Vagina (tissue), 2 donors: ENCODE measurements at regions not wholly inside any gene's neighbourhood (a gene's known extent, or its start where the extent isn't known, plus 50 kb on each side); places are given as distances from the start of the nearest gene placed in this dataset.

Experiments
- DNase-seq, 2 donors: peaks; one replicate each; pipeline ENCODE4 v3.0.0-alpha.2; 2017; ENCODE audit errors: extremely low spot score in 2 of 2
- H3K27ac ChIP-seq: fragments of 200-600 bp; sonication (generic); one replicate; pipeline ENCODE4 v1.5.1; 2019
- H3K27me3 ChIP-seq: fragments of 200-600 bp; sonication (generic); one replicate; pipeline ENCODE4 v1.5.1; 2019
- H3K36me3 ChIP-seq, 2 donors: fragments of 200-600 bp; sonication (generic); one replicate each; pipeline ENCODE4 v1.5.1; 2017 to 2019
- H3K4me1 ChIP-seq: fragments of 200-600 bp; sonication (generic); one replicate; pipeline ENCODE4 v1.5.1; 2019
- H3K4me3 ChIP-seq, 2 donors: fragments of 200-600 bp; sonication (generic); 1 replicate in 1 of 2; 2 replicates in 1 of 2; pipeline ENCODE4 v1.5.1; 2016 to 2019
- H3K9me3 ChIP-seq: fragments of 200-600 bp; sonication (generic); one replicate; pipeline ENCODE4 v1.5.1; 2019
- POLR2A ChIP-seq, 2 donors: fragments of 450-650 bp; IDR thresholded peaks; one replicate each; pipeline ENCODE4 v1.6.1; 2017; ENCODE audit warnings: antibody characterized with exemption in 2 of 2, mild to moderate bottlenecking in 2 of 2, moderate library complexity in 2 of 2
- POLR2AphosphoS5 ChIP-seq, 2 donors: sonication (generic); formaldehyde crosslinking; IDR thresholded peaks; one replicate each; pipeline ENCODE4 v1.9.0; 2017; ENCODE audit warnings: antibody characterized with exemption in 2 of 2, mild to moderate bottlenecking in 2 of 2, low read depth in 1 of 2; ENCODE audit not compliant: insufficient read depth in 1 of 2
- intact Hi-C: fragments of 100-400 bp; cut with DNase I; formaldehyde crosslinking; loops from one replicate; pipeline ENCODE4 v1.15.1; 2023
- TF ChIP-seq, protein P1 (sequence below), 3 experiments: fragments of 450-650 bp in 2 of 3; fragments of 200-600 bp in 1 of 3; sonication (generic) in 1 of 3; IDR thresholded peaks; one replicate each; pipeline ENCODE4 v1.5.1; 2017 to 2019; ENCODE audit warnings: antibody characterized with exemption in 3 of 3, mild to moderate bottlenecking in 2 of 3, moderate library complexity in 2 of 3

DNA sequence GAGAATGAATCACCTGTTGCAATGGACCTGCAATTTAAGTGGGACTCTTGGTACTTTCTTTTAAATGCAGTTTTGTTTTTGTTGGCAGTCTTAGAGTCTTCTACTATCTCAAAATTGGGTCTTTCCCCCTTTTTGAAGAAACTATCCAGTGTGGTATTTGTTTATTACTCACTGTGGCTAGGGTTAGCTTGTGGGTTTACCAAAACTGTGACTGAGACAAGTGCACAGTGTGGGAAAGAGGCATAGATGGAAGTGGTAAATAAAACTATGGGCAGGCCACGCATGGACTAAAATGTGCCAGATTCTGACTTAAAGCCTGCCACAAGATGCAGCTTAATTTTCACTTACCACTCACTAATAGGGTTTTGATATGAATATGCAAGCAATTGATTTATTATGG, 1441.7 kb downstream of the PLA2G4A start:
- Histone ChIP-seq H3K4me1 (no peaks in the 10 kb centered on the region), H3K27me3 (no peaks in the 10 kb centered on the region), H3K4me3 (no peak overlapping the region), H3K36me3 (no peaks in the 10 kb centered on the region), H3K9me3 (no peaks in the 10 kb centered on the region), H3K27ac (no peak overlapping the region)
- TF ChIP-seq, protein P1, sequence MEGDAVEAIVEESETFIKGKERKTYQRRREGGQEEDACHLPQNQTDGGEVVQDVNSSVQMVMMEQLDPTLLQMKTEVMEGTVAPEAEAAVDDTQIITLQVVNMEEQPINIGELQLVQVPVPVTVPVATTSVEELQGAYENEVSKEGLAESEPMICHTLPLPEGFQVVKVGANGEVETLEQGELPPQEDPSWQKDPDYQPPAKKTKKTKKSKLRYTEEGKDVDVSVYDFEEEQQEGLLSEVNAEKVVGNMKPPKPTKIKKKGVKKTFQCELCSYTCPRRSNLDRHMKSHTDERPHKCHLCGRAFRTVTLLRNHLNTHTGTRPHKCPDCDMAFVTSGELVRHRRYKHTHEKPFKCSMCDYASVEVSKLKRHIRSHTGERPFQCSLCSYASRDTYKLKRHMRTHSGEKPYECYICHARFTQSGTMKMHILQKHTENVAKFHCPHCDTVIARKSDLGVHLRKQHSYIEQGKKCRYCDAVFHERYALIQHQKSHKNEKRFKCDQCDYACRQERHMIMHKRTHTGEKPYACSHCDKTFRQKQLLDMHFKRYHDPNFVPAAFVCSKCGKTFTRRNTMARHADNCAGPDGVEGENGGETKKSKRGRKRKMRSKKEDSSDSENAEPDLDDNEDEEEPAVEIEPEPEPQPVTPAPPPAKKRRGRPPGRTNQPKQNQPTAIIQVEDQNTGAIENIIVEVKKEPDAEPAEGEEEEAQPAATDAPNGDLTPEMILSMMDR (IDR thresholded peaks at IDR 0.05) = no peak
- TF ChIP-seq POLR2AphosphoS5 (IDR thresholded peaks at IDR 0.05; ENCODE audit: insufficient read depth in 1 of 2, low read depth in 1 of 2) (no peak), POLR2A (IDR thresholded peaks at IDR 0.05) (no peak)
- no peak for DNase-seq
- intact Hi-C loops = no loop called here

GRCh38 chr1:188277771-188278170, 1449.0 kb downstream of the PLA2G4A start:
- intact Hi-C loops = no loop called here
- DNase-seq = no peak
- no peaks in the 10 kb centered on the region for H3K36me3 ChIP-seq
- no peaks in the 10 kb centered on the region for H3K9me3 ChIP-seq
- H3K4me3 ChIP-seq = no peak overlapping the region
- H3K27ac ChIP-seq = no peak overlapping the region
- no peaks in the 10 kb centered on the region for H3K4me1 ChIP-seq
- H3K27me3 ChIP-seq = no peaks in the 10 kb centered on the region
- TF ChIP-seq POLR2A (IDR thresholded peaks at IDR 0.05) (no peak), POLR2AphosphoS5 (IDR thresholded peaks at IDR 0.05; ENCODE audit: insufficient read depth in 1 of 2, low read depth in 1 of 2) (no peak)
- TF ChIP-seq, protein P1 (IDR thresholded peaks at IDR 0.05) = no peak

- DNase-seq = no peak
- Histone ChIP-seq H3K27me3 (no peaks in the 10 kb centered on the region), H3K36me3 (no peaks in the 10 kb centered on the region), H3K4me1 (no peaks in the 10 kb centered on the region), H3K9me3 (no peaks in the 10 kb centered on the region), H3K27ac (no peak overlapping the region), H3K4me3 (no peak overlapping the region)
- TF ChIP-seq POLR2AphosphoS5 (IDR thresholded peaks at IDR 0.05; ENCODE audit: insufficient read depth in 1 of 2, low read depth in 1 of 2) = no peak
- TF ChIP-seq POLR2A (IDR thresholded peaks at IDR 0.05) = no peak
- TF ChIP-seq, protein P1 (IDR thresholded peaks at IDR 0.05) = no peak
- intact Hi-C loops = no loop called here
Measured at GRCh38 chr1:188281921-188282320, 1453.2 kb downstream of the PLA2G4A start.

- no peaks in the 10 kb centered on the region for H3K4me1 ChIP-seq
- no peak for DNase-seq
- H3K36me3 ChIP-seq = no peaks in the 10 kb centered on the region
- no peaks in the 10 kb centered on the region for H3K27me3 ChIP-seq
- no peak overlapping the region for H3K27ac ChIP-seq
- intact Hi-C loops = no loop called here
- H3K9me3 ChIP-seq = no peaks in the 10 kb centered on the region
- no peak overlapping the region for H3K4me3 ChIP-seq
- TF ChIP-seq, protein P1 (IDR thresholded peaks at IDR 0.05) = no peak
- no peak for TF ChIP-seq POLR2A (IDR thresholded peaks at IDR 0.05)
- no peak for TF ChIP-seq POLR2AphosphoS5 (IDR thresholded peaks at IDR 0.05; ENCODE audit: insufficient read depth in 1 of 2, low read depth in 1 of 2)
Measured at GRCh38 chr1:188295157-188295556, 1466.4 kb downstream of the PLA2G4A start.

- H3K36me3 ChIP-seq = no peaks in the 10 kb centered on the region
- H3K9me3 ChIP-seq = no peaks in the 10 kb centered on the region
- intact Hi-C loops = loop anchor here (10.0 kb wide), 1 partner anchor 598 kb away; no protein-coding TSS in a partner anchor
- H3K4me1 ChIP-seq = no peaks in the 10 kb centered on the region
- DNase-seq = no peak
- H3K27me3 ChIP-seq = no peaks in the 10 kb centered on the region
- no peak for TF ChIP-seq POLR2A (IDR thresholded peaks at IDR 0.05)
- TF ChIP-seq, protein P1 (IDR thresholded peaks at IDR 0.05) = no peak
- no peak for TF ChIP-seq POLR2AphosphoS5 (IDR thresholded peaks at IDR 0.05; ENCODE audit: insufficient read depth in 1 of 2, low read depth in 1 of 2)
- H3K27ac ChIP-seq = no peak overlapping the region
- H3K4me3 ChIP-seq = no peak overlapping the region
Measured at GRCh38 chr1:188302746-188303145, 1474.0 kb downstream of the PLA2G4A start.
